Kidney (tissue), 13 donors: ENCODE measurements at regions not wholly inside any gene's neighbourhood (a gene's known extent, or its start where the extent isn't known, plus 50 kb on each side); places are given as distances from the start of the nearest gene placed in this dataset.

ENCODE experiments used
- DNase-seq, 5 donors: peaks; one replicate each; pipeline ENCODE4 v3.0.0-alpha.2; 2013 to 2020
- FAIRE-seq: peaks from 2 replicates; lab custom pipeline; 2012; peaks lifted over from hg19 to GRCh38; lab: Jason Lieb, UNC
- H3K27ac ChIP-seq, 2 donors: one replicate each; pipeline ENCODE4 v1.7.0; 2013; ENCODE audit warnings: low read depth in 2 of 2, low read length in 2 of 2, inconsistent platforms in 1 of 2
- H3K27me3 ChIP-seq: one replicate; pipeline ENCODE4 v1.7.1; 2013; ENCODE audit warnings: low read length, inconsistent platforms; ENCODE audit not compliant: control insufficient read depth, insufficient read depth
- H3K36me3 ChIP-seq, 3 donors: one replicate each; pipeline versions ENCODE4 v1.7.0 to v1.7.1; 2013; ENCODE audit warnings: low read length in 3 of 3, control low read depth in 1 of 3, inconsistent platforms in 1 of 3; ENCODE audit not compliant: insufficient read depth in 3 of 3, control insufficient read depth in 2 of 3
- H3K4me1 ChIP-seq, 3 donors: one replicate each; pipeline versions ENCODE4 v1.7.0 to v1.7.1; 2013; ENCODE audit warnings: low read length in 3 of 3, inconsistent platforms in 1 of 3, low read depth in 1 of 3; ENCODE audit not compliant: control insufficient read depth in 2 of 3, insufficient read depth in 2 of 3
- H3K4me3 ChIP-seq, 3 donors: one replicate each; pipeline versions ENCODE4 v1.7.0 to v1.8.1; 2013; ENCODE audit warnings: low read length in 3 of 3, control low read depth in 1 of 3, inconsistent platforms in 1 of 3
- H3K9ac ChIP-seq, 3 donors: one replicate each; pipeline versions ENCODE4 v1.7.0 to v1.7.1; 2013; ENCODE audit warnings: low read length in 3 of 3, control low read depth in 1 of 3, inconsistent platforms in 1 of 3
- H3K9me3 ChIP-seq, 3 donors: one replicate each; pipeline versions ENCODE4 v1.7.0 to v1.7.1; 2013; ENCODE audit warnings: low read length in 3 of 3, control low read depth in 1 of 3, inconsistent platforms in 1 of 3; ENCODE audit not compliant: control insufficient read depth in 2 of 3, insufficient read depth in 1 of 3
- intact Hi-C: fragments of 100-400 bp; cut with DNase I; formaldehyde crosslinking; loops from one replicate; pipeline ENCODE4 v1.11.1; 2022
- TF ChIP-seq, protein P1 (sequence below): IDR thresholded peaks from 3 replicates; pipeline ENCODE4 v1.5.1; 2012; ENCODE audit warnings: mild to moderate bottlenecking, moderate library complexity, borderline replicate concordance; ENCODE audit not compliant: insufficient read depth; ENCODE audit errors: extremely low read depth
- donor health status: control.
- donor health status: control.
- donor health status: control.
- donor health status: control.
- donor health status: control.
- donor health status: DM: yes; HTN: yes; CAD: no.
- donor health status: Normal renal cell carcinoma (clear cell type).

DNA sequence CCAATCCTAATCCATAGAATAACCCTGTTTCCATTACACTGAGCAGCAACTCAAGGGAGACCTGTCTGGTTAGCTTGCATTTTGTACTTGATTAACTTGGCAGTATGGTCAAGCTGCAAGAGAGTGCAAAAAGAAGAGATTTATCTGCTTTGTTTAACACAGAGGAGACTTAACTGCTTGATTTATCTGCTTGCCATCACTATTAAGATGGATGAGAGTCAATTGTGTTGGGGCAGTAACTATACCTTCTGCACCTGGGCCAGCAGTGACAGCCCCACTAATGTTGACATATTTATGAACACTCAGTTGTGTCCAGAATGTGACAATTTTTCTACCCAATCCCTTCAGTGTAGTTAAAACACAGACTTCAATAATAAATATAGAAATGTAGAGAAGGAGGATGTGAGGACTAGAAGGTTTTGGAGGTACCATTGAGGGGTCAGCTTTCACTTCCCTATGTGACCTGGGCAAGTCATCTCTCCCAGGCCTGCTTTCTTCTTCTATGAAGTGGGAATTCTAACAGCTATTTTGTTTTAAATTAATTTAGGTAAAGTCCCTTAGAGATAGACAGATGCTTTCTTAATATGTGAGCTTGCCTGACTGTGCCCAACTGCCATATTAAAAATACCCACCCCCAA is 159.1 kb upstream of the KCNK2 start:
- peak in 3 of 5 donors; percentile 11 to 68 (median 60) for DNase-seq
- Histone ChIP-seq H3K4me1 (no peaks in the 10 kb centered on the region), H3K27me3 (no peaks in the 10 kb centered on the region), H3K36me3 (no peaks in the 10 kb centered on the region), H3K9ac (no peak overlapping the region), H3K4me3 (no peak overlapping the region), H3K9me3 (no peaks in the 10 kb centered on the region), H3K27ac (no peak overlapping the region)
- FAIRE-seq, result no peak
- intact Hi-C loops, result no loop called here
- TF ChIP-seq, protein P1, sequence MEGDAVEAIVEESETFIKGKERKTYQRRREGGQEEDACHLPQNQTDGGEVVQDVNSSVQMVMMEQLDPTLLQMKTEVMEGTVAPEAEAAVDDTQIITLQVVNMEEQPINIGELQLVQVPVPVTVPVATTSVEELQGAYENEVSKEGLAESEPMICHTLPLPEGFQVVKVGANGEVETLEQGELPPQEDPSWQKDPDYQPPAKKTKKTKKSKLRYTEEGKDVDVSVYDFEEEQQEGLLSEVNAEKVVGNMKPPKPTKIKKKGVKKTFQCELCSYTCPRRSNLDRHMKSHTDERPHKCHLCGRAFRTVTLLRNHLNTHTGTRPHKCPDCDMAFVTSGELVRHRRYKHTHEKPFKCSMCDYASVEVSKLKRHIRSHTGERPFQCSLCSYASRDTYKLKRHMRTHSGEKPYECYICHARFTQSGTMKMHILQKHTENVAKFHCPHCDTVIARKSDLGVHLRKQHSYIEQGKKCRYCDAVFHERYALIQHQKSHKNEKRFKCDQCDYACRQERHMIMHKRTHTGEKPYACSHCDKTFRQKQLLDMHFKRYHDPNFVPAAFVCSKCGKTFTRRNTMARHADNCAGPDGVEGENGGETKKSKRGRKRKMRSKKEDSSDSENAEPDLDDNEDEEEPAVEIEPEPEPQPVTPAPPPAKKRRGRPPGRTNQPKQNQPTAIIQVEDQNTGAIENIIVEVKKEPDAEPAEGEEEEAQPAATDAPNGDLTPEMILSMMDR, result no peak

DNA sequence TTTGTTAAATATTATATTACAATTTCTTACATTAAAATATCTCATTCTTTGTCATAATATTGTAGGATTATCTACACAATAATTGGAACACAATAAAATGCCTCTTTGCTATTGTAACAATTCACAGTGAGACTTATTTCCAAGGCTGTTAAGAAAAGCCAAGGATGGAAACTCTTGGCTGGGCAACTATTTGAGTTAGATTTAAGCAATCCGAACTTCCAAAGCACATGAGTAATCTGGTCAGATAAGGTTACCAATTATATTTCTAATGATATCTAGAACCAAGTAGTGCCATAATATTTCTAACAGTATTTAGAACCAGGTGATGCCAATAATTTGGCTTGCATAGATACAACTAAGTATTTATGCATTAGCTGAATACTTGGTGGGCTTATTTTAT is 154.7 kb upstream of the KCNK2 start:
- Histone ChIP-seq H3K36me3 (no peaks in the 10 kb centered on the region), H3K4me1 (no peaks in the 10 kb centered on the region), H3K27me3 (no peaks in the 10 kb centered on the region), H3K4me3 (no peak overlapping the region), H3K9ac (no peak overlapping the region), H3K27ac (no peak overlapping the region), H3K9me3 (no peaks in the 10 kb centered on the region)
- FAIRE-seq (no peak), DNase-seq (no peak)
- TF ChIP-seq, protein P1, result no peak
- intact Hi-C loops, result no loop called here

DNA sequence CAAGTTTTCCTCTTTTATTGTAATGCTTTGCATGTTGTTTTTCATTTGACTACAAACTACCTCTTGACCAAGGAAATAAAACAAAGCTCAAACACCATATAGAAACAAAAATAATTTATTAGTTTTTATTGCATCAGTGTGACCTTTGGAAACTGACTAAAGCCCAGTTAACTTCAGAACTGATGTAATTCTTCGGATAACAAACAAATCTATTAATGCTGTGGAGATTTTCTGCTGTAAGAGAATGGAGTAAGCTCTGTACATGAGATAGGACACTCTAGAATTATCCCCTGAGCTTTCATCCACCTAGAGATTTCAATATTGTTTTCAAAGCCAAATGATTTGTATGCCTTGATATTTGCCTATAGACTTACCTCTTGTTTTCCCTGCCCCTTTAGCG is 154.0 kb upstream of the KCNK2 start:
- FAIRE-seq (no peak), DNase-seq (peak in 2 of 5 donors; percentile 10 to 50)
- Histone ChIP-seq H3K27ac (no peak overlapping the region), H3K4me3 (no peak overlapping the region), H3K27me3 (no peaks in the 10 kb centered on the region), H3K9me3 (no peaks in the 10 kb centered on the region), H3K36me3 (no peaks in the 10 kb centered on the region), H3K9ac (no peak overlapping the region), H3K4me1 (no peaks in the 10 kb centered on the region)
- TF ChIP-seq, protein P1, result no peak
- intact Hi-C loops, result no loop called here

DNA sequence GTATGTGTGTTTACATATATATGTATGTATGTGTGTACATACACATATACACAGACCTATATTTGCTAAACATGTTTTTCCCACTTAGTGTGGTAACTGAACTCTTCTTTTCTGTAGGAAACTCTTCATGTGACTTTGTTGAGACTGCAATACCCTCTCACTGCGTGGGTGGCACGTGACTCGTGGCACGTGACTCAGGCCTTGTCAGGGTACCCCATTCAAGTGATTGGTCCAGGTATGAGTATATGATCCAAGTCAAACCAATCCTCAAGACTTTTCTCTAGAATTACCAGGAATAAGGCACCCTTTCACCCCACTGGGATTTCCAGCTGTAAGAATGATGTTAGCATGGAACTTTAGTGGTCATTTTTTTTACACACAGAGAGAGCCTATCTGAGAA is 149.2 kb upstream of the KCNK2 start:
- H3K27me3 ChIP-seq, result no peaks in the 10 kb centered on the region
- H3K4me1 ChIP-seq, result no peaks in the 10 kb centered on the region
- TF ChIP-seq, protein P1, result no peak
- intact Hi-C loops, result no loop called here
- FAIRE-seq (no peak), DNase-seq (no peak)
- no peak overlapping the region for H3K27ac ChIP-seq
- no peaks in the 10 kb centered on the region for H3K9me3 ChIP-seq
- H3K9ac ChIP-seq, result no peak overlapping the region
- no peak overlapping the region for H3K4me3 ChIP-seq
- no peaks in the 10 kb centered on the region for H3K36me3 ChIP-seq
